GM12872 (cell line): ENCODE measurements at regions not wholly inside any gene's neighbourhood (a gene's known extent, or its start where the extent isn't known, plus 50 kb on each side); places are given as distances from the start of the nearest gene placed in this dataset.

Experiments
- TF ChIP-seq, protein P1 (sequence below): IDR thresholded peaks from 3 replicates; pipeline ENCODE4 v1.5.1; 2011; ENCODE audit warnings: low read depth, mild to moderate bottlenecking, low read length, moderate library complexity; ENCODE audit not compliant: insufficient read depth

DNA sequence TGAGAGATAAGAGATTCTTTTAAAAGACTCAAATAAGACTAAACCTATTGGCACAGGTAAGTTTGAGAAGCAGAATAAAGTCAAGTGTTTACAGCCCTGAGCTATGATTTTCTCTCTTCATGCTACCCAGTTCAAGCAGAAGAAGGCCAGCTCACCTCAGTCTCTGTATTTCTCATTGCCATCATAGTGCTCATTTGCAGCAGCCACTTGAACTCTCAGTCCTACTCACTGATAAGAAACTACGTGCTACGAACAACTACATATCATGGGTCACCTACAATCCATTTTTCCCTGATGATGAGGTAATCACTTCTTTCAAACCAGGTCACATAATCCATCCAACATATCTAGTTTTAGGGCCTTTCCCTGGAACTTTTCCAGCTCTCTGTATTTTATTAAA is 617.5 kb downstream of the JRKL start:
- TF ChIP-seq, protein P1, sequence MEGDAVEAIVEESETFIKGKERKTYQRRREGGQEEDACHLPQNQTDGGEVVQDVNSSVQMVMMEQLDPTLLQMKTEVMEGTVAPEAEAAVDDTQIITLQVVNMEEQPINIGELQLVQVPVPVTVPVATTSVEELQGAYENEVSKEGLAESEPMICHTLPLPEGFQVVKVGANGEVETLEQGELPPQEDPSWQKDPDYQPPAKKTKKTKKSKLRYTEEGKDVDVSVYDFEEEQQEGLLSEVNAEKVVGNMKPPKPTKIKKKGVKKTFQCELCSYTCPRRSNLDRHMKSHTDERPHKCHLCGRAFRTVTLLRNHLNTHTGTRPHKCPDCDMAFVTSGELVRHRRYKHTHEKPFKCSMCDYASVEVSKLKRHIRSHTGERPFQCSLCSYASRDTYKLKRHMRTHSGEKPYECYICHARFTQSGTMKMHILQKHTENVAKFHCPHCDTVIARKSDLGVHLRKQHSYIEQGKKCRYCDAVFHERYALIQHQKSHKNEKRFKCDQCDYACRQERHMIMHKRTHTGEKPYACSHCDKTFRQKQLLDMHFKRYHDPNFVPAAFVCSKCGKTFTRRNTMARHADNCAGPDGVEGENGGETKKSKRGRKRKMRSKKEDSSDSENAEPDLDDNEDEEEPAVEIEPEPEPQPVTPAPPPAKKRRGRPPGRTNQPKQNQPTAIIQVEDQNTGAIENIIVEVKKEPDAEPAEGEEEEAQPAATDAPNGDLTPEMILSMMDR = no peak

- TF ChIP-seq, protein P1 = no peak
These were observed 619.8 kb downstream of the JRKL start for GRCh38 chr11:97009613-97010012.

DNA sequence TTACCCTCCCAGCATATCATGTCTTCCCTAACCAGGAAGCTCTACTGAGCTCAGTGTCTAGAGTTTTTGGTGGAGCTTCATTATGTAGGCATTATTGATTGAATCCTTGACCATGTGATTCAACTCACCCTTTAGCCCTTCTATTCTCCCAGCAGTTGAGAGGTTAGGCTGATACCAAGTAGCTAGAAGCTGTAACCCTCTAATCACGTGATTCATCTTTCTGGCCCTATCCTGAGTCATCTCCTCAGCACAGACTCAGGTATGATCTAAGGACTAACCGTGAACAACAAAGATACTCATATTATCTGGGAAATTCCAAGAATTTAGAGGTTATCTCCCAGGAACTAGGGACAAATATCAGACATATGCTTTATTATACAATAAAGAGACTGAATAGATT is 625.5 kb downstream of the JRKL start:
- TF ChIP-seq, protein P1 = no peak

DNA sequence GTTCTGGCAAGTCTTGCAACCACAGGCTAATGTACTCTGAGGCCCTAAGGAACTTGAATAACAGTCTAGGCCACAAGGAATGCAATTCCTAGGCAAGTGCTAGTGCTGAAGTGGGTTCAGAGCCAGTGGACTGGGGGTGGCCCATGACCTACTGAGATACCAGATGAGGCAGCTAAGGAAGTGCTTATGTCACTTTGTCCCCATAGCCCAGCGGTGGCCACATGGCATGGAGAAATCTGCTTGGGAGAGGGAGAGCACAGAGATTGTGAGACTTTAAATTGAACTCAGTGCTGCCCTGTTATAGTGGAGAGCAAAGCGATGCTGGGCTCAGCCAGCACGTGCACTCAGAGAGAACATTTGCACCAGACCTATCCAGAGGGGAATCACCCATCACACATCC is 629.5 kb downstream of the JRKL start:
- TF ChIP-seq, protein P1 = no peak

GRCh38 chr11:97019754-97020153 is 629.9 kb downstream of the JRKL start:
- TF ChIP-seq, protein P1 = no peak

GRCh38 chr11:97022955-97023354 is 633.1 kb downstream of the JRKL start:
- TF ChIP-seq, protein P1 = no peak

DNA sequence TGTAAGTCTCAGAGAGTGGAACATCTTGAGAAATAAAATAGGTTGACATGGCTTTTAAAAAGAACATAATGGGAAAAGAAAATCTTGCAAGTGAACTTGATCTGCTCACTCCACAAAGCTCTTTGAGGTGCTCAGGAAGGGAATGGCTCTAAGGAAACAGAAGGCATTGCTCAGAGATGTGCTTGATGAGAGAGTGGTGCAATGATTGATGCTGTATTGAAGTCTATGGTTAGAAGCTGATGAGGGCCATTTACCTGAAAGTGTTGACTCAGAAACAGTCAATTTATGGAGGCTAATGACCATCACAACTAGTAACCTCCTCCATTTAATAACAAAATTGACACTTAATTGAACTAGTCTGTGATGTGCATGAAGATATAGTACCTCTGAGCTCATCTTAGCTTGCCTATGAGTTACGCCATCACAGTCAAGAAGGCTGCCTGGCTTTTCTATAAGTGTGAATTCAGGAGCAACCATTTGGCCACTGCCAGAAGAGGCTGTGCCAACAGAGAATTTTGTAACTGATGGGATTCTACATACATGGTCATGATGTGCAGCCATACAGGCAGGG is 639.1 kb downstream of the JRKL start:
- TF ChIP-seq, protein P1 = no peak
